Endothelial cell of umbilical vein (primary cell): ENCODE measurements at regions not wholly inside any gene's neighbourhood (a gene's known extent, or its start where the extent isn't known, plus 50 kb on each side); places are given as distances from the start of the nearest gene placed in this dataset.

Experiments used
- CTCF ChIP-seq, 2 donors: IDR thresholded peaks; 1 replicate in 1 of 2; 2 replicates in 1 of 2; pipeline ENCODE4 v1.5.1; 2011; ENCODE audit warnings: low read length in 2 of 2, mild to moderate bottlenecking in 2 of 2, moderate library complexity in 2 of 2, control low read depth in 1 of 2, inconsistent platforms in 1 of 2, low read depth in 1 of 2; ENCODE audit not compliant: insufficient read depth in 1 of 2; ENCODE audit errors: extremely low read depth in 1 of 2
- POLR2A ChIP-seq: IDR thresholded peaks from 2 replicates; pipeline ENCODE4 v1.6.1; 2012; ENCODE audit warnings: low read depth, mild to moderate bottlenecking, control low read depth, low read length
- POLR2AphosphoS5 ChIP-seq: IDR thresholded peaks from 2 replicates; pipeline ENCODE4 v1.6.1; 2012; ENCODE audit warnings: low read depth, mild to moderate bottlenecking, control low read depth, low read length, moderate library complexity; ENCODE audit not compliant: insufficient read depth

- TF ChIP-seq CTCF (IDR thresholded peaks at IDR 0.05; ENCODE audit: extremely low read depth in 1 of 2, insufficient read depth in 1 of 2, low read depth in 1 of 2, low read length in 2 of 2) (no peak), POLR2AphosphoS5 (no peak), POLR2A (no peak)
Observed at GRCh38 chr7:10022480-10022879, 951.2 kb upstream of the PHF14 start.
